IPS-NIHi7 (cell line): ENCODE measurements at regions not wholly inside any gene's neighbourhood (a gene's known extent, or its start where the extent isn't known, plus 50 kb on each side); places are given as distances from the start of the nearest gene placed in this dataset.
"Not testable (repeated sequence)": the region's sequence is repeated elsewhere in the genome, so short reads cannot be mapped to it uniquely, and the experiment has no call there.

Source experiments
- DNase-seq: peaks from one replicate; pipeline ENCODE4 v3.0.0; 2012; ENCODE audit warnings: mixed read lengths; ENCODE audit errors: extremely low spot score

- DNase-seq: no peak
Observed at GRCh38 chr5:102617191-102618187, 118.7 kb upstream of the SLCO6A1 start.

- no peak for DNase-seq
Observed at GRCh38 chr5:102622262-102622661, 123.5 kb upstream of the SLCO6A1 start.

DNA sequence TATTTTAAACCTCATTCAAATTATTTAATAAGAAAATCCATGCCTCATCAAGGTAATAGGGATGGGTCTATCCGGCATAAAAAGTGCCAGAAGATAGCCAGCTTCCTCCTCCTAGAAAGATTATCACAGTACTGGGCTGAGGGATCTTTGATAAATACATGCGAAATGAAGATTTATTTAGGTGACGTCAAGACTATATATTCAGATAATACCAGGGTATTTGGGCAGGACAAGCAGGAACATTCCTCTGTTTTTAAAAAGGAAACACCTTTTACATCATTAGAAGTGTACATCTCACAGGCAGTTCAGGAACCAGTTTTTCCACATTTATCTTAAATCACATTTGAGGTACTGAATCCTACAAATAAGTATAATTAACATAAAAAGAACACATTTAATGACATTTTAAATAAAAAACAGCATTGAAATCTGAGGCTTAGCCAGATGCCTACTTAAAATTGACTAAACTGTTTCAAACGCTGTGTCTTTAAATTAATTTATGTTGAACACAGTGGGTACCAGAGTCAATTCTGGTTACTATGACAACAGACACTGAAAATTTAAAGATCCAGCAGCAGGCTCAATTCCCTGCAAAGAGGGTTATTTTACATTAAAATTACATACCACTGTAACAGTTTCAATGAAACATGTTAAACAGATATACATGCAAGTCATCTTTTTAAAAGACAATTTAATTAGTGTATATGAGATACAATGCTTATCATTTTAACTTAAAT is 124.7 kb upstream of the SLCO6A1 start:
- no peak for DNase-seq

- no peak for DNase-seq
Observed at GRCh38 chr5:102624405-102624804, 125.6 kb upstream of the SLCO6A1 start.

- no peak for DNase-seq
Observed at GRCh38 chr5:102625468-102625867, 126.7 kb upstream of the SLCO6A1 start.

DNA sequence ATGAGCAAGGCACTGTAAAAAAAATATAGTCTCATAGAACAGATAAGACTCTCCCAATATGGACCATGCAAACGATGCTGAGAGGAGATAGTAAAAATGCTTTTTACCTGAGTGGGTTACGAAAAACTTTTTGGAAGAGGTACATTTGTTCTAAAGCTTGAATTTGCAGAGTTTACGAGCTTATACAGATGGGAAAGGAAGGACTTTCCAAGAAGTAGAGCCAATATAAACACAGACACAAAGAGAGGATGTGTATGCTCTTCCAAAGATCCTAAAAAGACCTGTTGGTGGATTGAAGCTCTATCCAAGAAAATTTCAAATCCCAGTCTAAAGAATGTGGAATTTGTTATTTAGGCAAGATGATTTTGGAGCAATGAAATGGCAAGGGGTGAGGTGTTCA is 127.1 kb upstream of the SLCO6A1 start:
- DNase-seq: no peak

DNA sequence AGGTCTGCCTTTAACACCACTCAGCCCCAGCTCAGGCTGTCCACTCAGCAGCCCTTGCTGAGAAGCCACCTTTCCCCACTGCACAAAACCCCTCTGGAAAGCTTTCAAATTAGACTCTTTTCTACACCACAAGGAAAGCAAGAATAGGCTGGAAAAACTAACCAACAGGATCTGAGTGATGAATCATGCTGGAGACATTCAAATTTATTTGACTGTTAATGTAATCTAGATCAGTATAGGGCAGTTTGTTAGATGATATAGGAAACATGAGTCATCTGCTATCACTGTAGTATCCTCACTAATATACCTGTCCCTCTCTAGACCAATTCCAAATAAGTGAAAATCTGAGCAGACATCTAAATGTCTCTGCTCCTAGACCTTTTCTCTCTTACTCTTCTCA is 127.8 kb upstream of the PAM start:
- no peak for DNase-seq

DNA sequence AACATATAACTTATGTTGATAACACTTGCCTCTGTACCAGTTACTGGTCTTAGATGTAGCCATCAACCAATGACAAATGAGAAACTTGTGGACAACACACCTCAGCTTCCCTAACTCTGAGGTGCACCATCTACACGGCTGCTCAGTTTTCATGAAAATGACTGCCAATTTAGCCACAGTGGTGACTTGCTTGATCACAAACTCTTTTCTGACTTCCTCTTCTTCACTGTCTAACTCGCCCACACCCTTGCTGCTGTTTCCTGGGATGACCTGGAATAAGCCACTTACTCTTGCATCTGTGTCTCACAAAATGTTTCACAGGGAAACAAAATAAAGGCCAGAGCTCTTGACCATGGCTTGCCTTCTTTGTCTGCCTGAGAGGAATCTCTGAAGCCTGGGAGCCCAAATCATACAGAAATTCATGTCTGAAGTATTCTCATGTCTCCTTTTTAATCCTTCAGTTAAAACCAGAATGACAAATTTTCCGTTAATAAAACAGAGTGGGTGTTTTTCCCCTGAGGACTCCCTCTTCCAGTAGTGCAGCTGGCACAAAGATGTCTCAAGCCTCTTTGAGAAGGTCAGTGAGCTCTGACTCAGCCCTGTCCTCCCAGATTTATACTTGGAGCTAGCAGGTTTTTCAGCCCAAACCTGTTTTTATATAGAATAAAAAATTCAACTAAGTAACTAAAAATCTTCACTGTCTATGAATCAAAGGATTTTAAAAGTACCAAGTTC is 126.5 kb upstream of the PAM start:
- DNase-seq: no peak

- DNase-seq: no peak
Observed at GRCh38 chr5:102629827-102630605, 125.1 kb upstream of the PAM start.

DNA sequence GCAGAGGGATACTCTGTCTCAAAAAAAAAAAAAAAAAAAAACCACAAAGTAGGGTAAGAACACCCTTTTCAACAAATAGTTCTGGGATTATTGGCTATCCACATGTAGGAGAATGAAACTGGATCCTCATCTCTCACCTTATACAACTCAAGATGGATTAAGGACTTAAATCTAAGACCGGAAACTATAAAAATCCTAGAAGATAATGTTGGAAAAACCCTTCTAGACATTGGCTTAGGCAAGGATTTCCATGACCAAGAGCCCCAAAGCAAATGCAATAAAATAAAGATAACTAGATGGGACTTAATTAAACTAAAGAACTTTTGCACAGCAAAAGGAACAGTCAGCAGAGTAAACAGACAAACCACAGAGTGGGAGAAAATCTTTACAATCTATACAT is 119.7 kb upstream of the PAM start:
- not testable (repeated sequence) for DNase-seq

GRCh38 chr5:102638316-102638715 is 116.8 kb upstream of the PAM start:
- DNase-seq: no peak

GRCh38 chr5:102638912-102639652 is 116.0 kb upstream of the PAM start:
- no peak for DNase-seq

DNA sequence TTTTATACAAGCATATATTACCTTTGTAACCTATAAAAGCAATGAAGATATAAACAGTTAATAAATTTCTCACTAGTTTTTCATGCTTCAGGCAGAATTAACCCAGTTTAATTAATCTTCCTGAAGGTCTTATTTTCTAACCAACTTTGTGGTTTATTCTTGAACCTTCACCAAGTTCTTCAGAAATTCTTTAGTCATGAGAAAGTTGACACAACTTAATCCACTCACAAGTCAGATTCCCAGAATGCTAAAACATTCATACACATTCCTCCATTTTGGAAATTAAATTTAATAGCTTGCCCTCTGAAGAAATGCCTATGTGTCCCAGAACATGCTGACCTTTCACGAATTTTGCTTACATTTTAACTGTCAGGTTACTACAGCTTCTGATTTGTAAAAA is 105.4 kb upstream of the PAM start:
- DNase-seq: no peak

DNA sequence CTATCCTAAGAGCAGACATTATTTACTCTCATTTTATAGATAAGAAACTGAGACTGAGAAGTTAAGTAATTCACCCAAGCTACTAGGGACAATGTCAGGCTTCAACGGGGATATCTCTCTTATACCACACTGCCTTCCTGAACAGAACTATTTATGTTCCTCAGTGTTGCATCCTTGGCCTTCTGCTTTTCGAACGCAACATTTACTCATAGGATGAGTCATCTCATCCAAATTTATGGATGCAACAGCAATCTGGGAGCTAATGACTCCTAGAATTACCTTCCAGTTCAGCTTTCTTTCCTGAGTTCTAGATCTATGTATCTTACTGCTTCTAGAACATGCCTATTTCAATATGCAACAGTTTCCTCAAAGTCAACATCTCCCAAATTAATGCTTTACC is 103.6 kb upstream of the PAM start:
- no peak for DNase-seq

- no peak for DNase-seq
Observed at GRCh38 chr5:102654559-102655349, 100.4 kb upstream of the PAM start.

DNA sequence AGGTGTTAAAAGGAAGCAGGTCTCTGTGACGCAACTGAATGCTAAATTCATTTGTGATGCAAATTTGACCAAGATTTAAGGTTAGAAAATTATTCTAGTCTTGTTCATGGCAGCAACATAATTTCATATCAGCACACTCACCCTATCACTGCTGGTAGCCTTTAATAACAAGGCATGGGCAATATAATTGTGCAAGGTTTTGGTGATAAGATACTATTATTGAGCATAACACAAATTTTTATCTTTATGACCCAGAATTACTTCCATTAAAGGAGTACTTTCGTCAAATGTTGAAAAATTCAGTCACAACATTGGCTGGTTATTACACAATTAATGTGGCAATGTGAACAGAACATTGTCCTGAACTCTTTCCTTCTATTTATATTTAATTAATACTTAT is 96.0 kb upstream of the PAM start:
- DNase-seq: no peak

DNA sequence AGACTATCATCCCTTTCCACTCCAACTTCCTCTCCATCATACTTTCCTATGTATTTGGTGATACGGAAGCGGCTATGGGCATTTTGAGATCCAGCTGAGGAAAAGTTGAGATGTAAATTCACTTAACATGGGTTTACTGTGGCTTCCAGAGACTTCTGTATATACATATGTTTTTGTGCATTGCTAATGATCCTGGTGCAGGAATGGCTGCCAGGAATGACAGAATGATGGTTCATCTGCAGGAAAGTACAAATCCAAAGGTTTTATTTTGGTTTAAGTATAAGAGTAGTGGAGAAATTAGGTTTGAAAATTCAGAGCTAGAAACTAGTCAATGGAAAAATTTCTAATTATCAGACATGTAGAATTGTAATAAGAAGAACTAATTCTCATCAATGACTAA is 95.0 kb upstream of the PAM start:
- DNase-seq: no peak

DNA sequence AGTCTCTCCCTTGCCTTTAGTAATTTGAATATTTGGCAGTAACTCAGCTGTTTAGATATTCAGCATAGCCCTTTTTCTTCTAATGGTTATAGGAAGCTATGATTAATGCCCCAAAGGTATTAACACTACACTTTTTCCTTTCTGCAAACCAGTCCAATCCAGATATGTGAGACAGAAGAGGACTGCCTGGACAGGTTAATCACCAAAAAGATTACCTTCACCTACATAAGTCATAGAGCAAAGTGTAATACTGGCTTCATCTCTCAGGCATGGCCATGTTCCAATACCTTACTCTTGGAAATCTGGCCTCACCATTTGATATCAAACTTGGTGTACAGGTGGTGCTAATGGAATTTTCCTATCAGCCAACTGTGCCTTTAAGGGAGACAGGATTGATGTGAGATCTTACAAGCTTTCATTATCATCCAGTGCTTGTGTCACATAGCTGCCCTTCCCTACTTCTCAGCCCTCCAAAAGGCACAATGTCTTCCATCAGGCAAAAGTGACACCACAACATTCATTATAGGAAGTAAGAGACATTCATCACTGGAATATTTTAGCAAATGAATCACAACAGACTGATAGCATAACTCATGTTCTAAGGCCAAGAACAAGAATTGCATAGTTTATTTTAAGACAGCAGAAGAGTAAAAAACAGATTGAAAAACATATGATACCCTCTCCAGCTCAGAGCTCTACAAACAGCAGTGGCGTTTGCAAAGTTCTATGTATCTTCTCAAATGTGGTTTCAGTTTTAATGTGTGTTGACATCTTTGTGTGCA is 91.2 kb upstream of the PAM start:
- no peak for DNase-seq
